Upper lobe of left lung (tissue), 4 donors: ENCODE measurements at regions not wholly inside any gene's neighbourhood (a gene's known extent, or its start where the extent isn't known, plus 50 kb on each side); places are given as distances from the start of the nearest gene placed in this dataset.

ENCODE experiments used
- POLR2A ChIP-seq, 4 donors: fragments of 450-650 bp; IDR thresholded peaks; one replicate each; pipeline ENCODE4 v1.5.1; 2016 to 2017; ENCODE audit warnings: antibody characterized with exemption in 4 of 4, mild to moderate bottlenecking in 2 of 4
- POLR2AphosphoS5 ChIP-seq, 2 donors: sonication (generic); formaldehyde crosslinking; IDR thresholded peaks; one replicate each; pipeline ENCODE4 v1.5.1; 2017; ENCODE audit warnings: antibody characterized with exemption in 2 of 2
- TF ChIP-seq, protein P1 (sequence below), 6 experiments: fragments of 450-650 bp in 4 of 6; fragments of 200-600 bp in 2 of 6; sonication (generic) in 2 of 6; IDR thresholded peaks; one replicate each; pipeline ENCODE4 v1.5.1; 2016 to 2019; ENCODE audit warnings: antibody characterized with exemption in 6 of 6

DNA sequence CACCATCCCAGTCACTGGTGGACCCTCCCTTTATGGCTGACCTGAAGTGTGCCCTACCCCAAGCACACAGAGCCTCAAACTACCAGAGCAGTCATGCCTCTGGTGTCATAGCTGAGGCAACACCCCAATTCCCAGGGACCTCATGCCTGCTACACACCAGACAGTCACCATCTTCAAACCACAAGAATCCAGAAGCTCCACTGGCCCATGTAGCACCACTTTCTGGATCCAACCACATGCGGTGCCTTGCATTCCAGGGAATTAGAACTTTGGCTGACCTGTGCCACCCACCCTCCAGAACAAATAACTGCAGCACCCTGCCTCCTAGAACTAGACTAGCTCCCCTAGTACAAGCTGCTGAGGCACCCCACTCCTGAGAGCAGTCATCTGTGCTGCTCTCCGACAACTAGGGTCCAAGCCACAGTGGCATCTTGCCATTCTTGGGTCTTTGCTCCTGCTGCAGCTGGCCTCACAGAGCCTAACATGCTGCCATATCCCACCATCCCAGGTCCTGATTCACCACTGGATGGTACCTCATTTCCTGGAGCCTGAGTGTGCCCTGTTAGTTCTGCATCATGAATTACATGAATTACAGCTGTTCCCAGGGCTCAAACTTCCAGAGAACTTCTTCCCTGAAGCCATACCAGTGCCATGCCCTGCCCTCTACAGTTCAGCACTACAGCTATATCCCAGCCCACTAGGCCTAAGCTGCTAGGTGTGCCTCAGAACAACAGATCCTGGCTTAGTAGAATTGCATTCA, 243.8 kb upstream of the CHST9 start:
- TF ChIP-seq, protein P1, sequence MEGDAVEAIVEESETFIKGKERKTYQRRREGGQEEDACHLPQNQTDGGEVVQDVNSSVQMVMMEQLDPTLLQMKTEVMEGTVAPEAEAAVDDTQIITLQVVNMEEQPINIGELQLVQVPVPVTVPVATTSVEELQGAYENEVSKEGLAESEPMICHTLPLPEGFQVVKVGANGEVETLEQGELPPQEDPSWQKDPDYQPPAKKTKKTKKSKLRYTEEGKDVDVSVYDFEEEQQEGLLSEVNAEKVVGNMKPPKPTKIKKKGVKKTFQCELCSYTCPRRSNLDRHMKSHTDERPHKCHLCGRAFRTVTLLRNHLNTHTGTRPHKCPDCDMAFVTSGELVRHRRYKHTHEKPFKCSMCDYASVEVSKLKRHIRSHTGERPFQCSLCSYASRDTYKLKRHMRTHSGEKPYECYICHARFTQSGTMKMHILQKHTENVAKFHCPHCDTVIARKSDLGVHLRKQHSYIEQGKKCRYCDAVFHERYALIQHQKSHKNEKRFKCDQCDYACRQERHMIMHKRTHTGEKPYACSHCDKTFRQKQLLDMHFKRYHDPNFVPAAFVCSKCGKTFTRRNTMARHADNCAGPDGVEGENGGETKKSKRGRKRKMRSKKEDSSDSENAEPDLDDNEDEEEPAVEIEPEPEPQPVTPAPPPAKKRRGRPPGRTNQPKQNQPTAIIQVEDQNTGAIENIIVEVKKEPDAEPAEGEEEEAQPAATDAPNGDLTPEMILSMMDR (IDR thresholded peaks at IDR 0.05), result no peak
- TF ChIP-seq POLR2AphosphoS5 (IDR thresholded peaks at IDR 0.05), result no peak
- TF ChIP-seq POLR2A (IDR thresholded peaks at IDR 0.05), result no peak
